Stimulated activated CD4-positive, alpha-beta T cell treated with anti-CD3 and anti-CD28 coated beads, Interleukin-1b, Interleukin-23, amount 100 ng/mL, for 1 hour (primary cell): ENCODE measurements at regions not wholly inside any gene's neighbourhood (a gene's known extent, or its start where the extent isn't known, plus 50 kb on each side); places are given as distances from the start of the nearest gene placed in this dataset.
"Not testable (repeated sequence)": the region's sequence is repeated elsewhere in the genome, so short reads cannot be mapped to it uniquely, and the experiment has no call there.

Source experiments
- DNase-seq, 2 donors: peaks; one replicate each; pipeline ENCODE4 v3.0.0-alpha.2; 2020; ENCODE audit warnings: low read depth in 2 of 2

GRCh38 chr11:87639753-87640364 is 535.4 kb downstream of the RAB38 start:
- DNase-seq = no peak

DNA sequence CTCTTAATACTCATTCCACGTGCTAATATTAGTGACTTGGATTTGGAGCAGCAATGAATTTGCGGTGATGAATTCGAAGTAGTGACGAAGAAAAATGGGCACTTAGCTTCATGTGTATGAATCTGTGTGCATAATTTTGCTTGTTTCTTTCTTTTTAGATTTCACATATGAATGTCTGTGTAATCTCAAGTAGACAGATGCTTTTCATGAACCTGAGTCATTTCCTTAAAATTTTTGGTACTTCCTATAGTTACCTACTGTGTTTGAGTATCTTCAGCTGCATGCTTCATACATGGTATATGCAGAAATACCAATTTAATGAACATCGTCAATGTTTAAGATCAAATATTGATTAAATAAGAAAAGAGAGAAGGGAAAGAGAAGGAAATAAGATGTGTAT is 540.2 kb downstream of the RAB38 start:
- no peak for DNase-seq

- DNase-seq = no peak
Observed at GRCh38 chr11:87634331-87634730, 540.9 kb downstream of the RAB38 start.

- DNase-seq = no peak
Observed at GRCh38 chr11:87628957-87629356, 546.3 kb downstream of the RAB38 start.

- no peak for DNase-seq
Observed at GRCh38 chr11:87628026-87628580, 547.1 kb downstream of the RAB38 start.

DNA sequence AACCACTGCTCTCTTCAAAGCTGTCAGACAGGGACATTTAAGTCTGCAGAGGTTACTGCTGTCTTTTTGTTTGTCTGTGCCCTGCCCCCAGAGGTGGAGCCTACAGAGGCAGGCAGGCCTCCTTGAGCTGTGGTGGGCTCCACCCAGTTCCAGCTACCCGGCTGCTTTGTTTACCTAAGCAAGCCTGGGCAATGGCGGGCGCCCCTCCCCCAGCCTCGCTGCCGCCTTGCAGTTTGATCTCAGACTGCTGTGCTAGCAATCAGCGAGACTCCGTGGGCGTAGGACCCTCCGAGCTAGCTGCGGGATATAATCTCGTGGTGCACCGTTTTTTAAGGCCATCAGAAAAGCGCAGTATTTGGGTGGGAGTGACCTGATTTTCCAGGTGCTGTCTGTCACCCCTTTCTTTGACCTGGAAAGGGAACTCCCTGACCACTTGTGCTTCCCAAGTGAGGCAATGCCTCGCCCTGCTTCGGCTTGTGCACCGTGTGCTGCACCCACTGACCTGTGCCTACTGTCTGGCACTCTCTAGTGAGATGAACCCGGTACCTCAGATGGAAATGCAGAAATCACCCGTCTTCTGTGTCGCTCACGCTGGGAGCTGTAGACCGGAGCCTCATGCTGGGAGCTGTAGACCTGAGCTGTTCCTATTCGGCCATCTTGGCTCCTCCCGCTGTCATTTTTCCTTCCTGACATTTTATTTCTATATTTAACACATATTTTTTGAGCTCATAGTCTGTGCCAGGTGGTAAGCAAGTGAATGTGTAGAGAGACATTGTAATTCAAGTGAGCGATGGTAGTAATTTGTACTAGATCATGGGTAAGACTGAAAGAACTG is 551.5 kb downstream of the RAB38 start:
- not testable (repeated sequence) for DNase-seq

DNA sequence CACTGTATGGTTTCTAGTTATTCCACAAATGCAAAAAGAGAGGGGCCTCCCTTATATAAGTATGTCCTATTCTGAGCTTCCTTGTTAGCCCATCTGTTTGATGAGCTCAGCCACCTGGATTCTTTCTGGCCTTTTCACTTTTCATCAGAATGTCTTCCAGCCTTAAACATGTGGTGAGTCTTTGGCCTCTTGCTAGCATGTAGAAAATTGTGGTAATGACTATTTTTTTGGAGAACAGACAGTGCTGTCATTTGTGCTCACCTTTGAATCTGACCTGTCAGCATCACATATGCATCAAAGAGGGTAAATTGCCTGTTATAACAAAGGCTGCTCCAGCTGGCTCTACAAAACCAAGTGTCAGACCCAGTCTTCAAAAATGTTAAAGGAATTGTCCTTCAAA is 558.7 kb downstream of the RAB38 start:
- no peak for DNase-seq

DNA sequence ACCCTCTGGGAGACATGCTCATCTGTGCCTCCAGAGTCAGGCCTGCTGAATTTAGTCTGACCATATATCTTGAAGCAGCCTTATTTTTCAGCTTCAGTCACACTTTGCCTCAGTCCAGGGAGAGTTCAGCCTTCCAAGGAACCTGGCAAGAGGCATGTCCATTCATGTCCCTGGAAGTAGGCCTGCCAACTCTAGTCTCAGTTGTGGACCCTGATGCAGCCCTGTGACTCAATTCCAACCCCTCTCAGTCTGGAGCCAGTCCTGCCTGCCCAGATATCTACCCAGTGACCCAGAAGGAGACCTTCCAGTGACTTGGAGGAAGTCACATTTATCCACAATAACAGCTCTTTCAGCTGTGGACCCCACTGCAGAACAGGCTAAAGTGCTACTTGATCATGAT is 566.6 kb downstream of the TMEM135 start:
- no peak for DNase-seq

DNA sequence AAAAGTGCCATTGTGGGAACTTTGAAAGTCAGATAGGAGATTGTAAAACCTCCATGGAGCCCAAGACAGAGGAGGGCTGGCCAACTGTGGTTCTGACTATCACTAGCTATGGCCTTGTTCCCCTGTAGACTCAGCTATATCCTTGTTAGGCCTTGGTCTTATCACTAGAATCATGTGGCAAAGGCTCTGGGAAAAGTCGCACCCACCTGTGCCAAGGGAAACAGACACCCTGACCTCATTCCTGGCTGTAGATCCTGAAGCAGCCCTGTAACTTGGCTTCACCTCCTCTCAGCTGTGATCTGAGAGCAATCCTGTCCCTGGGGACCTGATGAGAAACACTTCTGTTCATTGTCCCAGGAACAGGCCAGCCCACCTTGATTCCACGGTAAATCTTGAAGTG is 566.2 kb downstream of the TMEM135 start:
- no peak for DNase-seq

- no peak for DNase-seq
Observed at GRCh38 chr11:87602776-87603175, 565.0 kb downstream of the TMEM135 start.

DNA sequence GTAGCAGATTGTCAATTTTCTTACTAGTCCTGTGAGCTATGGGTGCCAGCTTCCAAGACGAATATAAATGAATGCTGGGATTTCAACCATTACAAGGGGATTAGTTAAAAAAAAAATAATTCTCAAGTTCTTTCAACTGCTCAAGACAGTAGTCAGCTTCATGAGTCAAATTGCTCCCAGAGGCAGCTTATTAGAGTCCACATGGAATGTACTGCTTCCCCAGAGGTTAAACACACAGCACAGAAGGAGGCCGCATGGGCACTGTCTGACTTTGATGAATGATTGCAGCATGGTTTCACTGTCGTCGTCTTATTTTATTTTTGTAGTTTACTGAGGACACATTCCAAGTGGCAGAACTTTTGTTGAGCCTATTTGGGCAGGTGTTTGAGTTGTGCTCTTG is 563.2 kb downstream of the TMEM135 start:
- DNase-seq = no peak

GRCh38 chr11:87597725-87598124 is 560.0 kb downstream of the TMEM135 start:
- DNase-seq = no peak

- no peak for DNase-seq
Observed at GRCh38 chr11:87596176-87596575, 558.4 kb downstream of the TMEM135 start.

DNA sequence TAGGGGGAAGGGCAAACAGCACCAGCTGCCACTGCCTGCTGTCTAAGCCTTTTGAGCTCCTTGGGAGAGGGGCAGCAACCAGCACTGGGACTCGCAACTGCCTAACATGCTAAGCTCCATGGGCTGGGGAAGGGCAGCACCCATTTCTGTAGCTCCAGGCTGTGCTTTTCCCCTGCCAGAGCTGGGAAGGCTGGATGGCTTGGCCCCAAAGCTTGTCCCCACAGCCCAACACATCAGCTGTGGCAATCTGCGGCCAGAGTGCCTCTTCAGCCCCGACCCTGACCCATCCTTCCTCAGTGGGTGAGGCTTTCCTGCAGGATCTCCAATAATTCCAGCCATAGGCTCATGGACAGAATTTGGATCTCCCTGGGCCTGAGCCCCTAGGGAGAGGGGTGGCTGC is 551.3 kb downstream of the TMEM135 start:
- DNase-seq = no peak

- DNase-seq = not testable (repeated sequence)
Observed at GRCh38 chr11:87585613-87586012, 547.9 kb downstream of the TMEM135 start.

GRCh38 chr11:87583931-87584330 is 546.2 kb downstream of the TMEM135 start:
- DNase-seq = no peak

- DNase-seq = no peak
Observed at GRCh38 chr11:87575088-87575487, 537.4 kb downstream of the TMEM135 start.

DNA sequence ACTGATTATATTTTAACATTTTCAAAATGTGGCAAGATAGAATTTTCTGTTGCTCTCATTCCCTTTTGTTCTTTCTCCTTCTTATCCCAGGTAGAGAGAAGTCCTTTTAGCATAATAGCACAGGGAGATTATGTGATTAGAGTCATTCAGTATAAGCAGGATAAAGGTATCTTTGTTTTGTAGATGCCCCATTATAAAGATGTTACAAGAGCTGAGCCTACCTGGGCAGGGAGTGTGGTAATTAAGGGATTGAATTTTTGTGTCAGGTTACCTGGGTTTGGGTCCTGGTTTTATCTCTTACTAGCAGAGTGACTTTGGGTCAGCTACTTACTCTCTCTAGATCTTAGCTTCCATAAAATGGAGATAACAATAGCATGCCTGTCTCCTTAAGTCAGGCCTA is 536.5 kb downstream of the TMEM135 start:
- no peak for DNase-seq

DNA sequence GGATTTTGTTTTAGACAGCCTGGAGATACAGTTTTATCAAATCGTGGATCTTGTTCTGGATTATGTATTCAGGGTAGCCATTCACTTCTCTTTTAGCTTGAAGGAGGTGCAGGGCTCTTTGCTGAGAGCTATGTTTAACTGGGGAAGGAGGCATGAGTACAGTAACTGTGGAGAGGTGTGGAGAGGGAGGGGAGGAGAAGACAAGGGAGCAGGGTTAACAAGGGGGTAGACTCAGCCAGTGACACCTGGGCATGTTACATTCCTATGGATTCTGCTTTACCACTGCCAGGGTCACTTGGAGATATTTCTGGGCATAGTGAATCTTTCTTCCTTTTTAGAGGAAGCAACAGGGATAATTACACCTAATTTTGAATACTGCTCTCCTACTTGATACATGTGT is 536.0 kb downstream of the TMEM135 start:
- DNase-seq = no peak

DNA sequence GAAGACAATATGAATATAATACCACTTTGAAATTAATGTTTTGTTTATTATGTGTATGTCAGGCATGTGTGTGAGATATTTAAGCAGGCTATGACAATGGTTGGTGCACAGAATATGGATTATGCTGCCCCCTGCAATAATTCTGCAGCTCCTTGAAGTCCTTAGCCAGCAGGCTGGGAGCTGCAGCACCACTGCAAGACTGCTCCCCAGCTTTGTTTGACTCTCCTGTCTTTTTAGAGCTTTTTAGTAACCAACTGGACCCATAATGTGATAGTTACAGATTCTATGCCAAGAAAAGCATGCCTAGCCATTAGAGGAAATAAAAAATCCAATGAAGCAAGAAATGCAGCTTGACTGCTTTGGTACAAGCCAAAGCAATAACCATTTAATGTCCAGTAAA is 535.1 kb downstream of the TMEM135 start:
- DNase-seq = no peak

DNA sequence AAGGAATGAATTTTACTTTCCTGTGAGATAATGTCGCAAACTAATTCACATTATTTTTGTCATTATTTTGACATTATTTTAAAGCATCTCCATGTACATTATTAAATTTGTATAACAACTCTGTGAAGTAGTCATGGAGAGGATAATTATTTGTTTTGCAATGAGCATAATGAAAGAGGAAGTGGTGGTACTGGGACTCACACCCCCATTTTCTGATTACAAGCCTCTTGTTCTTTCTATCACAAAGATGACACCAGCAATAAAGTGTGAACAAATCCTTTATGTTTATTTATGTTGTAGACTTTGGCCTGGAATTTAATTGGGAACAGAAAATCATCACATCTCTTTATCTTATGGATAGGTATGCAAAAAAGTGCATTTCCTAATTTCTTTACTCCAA is 522.6 kb downstream of the TMEM135 start:
- no peak for DNase-seq

DNA sequence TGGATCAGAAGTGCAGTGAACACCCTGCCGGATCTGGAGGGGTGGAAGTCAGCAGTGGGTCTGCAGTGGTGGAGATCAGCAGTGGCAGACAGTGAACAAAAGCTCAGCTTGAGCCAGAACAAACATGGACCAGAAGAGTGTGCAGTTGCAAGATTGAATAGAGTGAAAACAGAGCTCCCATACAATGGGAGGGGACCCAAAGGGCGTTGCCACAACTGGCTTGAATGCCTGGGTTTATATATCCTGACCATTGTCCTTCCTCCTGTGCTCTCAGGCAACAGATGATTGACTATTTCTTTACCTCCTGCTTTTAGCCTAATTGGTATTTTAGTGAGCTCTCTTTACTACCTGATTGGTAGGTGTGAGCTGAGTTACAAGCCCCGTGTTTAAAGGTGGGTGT is 522.1 kb downstream of the TMEM135 start:
- not testable (repeated sequence) for DNase-seq

DNA sequence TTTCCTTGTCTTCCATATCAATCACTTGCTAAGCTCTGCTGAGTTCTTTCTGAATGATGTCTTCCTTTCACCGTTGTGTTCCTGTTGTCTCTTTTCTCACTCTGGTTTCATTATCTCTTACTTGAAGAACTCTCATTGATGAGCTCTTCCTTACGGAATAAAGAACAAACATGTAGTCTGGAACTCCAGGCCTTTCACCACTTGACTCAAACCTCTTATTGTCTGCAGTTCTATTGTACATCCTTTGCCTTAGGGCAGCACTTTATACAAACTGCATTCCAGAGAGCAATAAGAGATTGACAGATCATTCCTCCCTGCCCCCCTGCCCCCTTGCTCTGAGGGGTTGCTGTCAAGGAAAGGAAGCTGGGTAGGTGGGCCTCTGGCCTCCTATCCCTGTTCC is 517.4 kb downstream of the TMEM135 start:
- DNase-seq = no peak
